ENCODE measurements at regions not wholly inside any gene's neighbourhood (a gene's known extent, or its start where the extent isn't known, plus 50 kb on each side); places are given as distances from the start of the nearest gene placed in this dataset.
"Not testable (repeated sequence)": the region's sequence is repeated elsewhere in the genome, so short reads cannot be mapped to it uniquely, and the experiment has no call there.

DNA sequence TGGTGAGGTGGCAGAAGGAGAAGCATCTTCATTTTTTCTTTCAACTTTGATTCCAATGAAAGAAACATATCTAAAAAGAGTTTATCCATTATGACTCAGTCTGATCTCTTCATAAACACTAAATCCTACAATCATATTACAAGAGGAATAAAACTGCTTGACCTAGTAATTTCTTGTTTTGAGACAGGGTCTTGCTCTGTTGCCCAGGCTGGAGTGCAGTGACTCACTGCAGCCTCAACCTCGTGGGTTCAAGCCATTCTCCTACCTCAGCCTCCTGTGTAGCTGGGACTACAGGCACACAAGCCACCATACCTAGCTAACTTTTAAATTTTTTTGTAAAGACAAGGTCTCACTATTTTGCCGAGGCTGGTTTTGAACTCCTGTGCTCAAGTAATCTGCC, 147.2 kb downstream of the NDUFA12 start:
- DNase-seq, result no peak

DNA sequence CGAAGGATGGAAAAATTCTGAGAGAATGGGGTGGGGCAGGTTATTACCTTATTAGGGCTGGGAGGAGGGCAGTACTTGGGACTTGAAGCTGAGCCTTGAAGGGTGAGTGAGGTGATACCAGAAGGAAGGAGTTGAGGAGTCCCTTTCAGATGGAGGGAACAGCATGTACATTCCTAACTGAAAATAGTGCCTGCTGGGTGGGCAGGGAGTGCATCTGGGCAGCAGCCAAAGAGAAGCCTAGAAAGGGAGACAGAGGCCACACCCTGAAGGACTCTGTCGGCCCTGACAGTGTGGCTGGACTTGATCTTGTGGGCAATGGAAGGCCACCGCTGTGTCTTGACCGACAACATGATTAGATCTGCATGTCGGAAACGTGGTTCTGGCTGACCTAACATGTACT, 147.6 kb downstream of the NDUFA12 start:
- no peak for DNase-seq

DNA sequence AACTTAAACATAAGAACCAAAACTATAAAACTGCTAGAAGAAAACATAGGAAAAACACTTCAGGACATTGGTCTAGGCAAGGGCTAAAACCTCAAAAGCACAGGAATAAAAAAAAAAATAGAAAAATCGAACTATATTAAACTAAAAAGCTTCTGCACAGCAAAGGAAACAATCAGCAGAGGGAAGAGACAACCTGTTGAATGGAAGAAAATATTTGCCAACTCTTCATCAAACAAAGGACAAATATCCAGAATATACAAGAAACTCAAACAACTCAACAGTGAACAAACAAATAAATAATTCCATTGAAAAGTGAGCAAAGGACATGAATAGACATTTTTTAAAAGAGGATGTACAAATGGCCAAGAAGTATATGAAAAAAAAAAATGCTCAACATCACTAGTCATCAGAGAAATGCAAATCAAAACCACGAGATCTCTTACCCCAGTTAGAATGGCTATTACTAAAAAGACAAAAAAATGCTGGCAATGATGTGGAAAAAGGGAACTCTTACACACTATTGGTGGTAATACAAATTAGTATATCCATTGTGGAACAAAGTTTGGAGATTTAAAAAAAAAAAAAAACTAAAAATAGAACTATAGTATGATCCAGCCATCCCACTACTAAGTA, 152.0 kb downstream of the NDUFA12 start:
- DNase-seq, result no peak

DNA sequence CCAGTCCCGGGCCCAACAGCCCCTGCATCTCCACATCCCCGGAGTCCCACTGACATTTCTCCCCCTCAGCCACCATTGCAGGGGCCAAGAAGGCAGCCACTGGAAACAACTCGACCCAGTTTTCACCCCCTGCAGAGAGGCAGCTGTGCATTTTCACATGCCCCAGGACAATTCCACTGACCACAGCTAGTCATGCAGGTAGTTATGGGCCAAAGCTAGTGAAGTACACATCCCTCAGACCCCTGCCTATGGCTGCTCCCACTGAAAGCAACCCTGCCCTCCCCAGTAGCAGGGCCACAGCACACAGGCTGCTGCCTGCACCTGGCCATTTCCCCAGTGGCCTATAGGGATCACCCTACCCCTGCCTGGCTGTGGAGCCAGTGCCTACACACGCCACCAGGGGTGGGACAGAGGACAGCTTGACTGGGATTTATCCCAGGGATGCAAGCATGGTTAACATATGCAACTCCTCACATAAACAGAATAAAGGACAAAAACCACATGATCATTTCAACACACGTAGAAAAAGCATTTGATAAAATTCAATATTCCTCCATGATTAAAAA, 154.0 kb downstream of the NDUFA12 start:
- no peak for DNase-seq

DNA sequence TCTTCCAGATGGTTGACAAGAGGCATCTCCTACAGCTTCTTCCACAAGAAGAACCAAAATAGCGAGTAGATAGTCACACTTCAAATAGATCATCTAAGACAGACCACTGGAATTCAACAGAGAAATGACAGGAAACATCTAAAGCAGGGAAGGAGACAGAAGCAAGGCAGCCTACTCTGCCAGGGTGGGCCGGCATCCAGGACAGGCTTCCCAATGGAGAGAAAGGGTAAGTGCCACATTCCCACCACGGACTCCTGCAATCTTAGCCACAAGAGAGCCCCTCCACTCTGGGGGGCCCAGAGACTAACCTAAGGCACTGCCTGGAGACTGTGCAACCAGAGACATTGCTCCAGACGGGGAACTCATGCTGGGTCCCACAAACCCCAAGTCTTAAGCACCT, 154.5 kb downstream of the NDUFA12 start:
- DNase-seq, result no peak

DNA sequence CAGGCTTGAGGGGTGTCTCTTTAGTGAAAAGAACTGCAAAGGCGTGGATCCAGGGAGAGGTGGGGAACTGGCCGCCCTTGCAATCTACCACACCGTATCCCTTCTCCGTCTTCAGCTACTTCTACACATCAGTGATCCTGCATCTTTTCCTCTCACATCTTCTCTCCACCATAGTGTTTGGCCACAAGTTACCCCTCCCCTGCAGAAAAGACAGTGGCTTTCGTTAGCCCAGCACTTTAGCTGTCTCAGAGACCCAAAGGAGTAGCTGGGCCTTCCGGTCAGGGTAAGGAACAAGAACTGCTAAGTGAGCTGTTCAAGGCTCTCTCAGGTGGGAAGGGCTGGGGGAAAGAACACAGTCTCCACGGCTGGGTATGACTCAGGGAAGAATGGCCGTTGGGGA, 158.4 kb downstream of the NDUFA12 start:
- DNase-seq, result no peak

DNA sequence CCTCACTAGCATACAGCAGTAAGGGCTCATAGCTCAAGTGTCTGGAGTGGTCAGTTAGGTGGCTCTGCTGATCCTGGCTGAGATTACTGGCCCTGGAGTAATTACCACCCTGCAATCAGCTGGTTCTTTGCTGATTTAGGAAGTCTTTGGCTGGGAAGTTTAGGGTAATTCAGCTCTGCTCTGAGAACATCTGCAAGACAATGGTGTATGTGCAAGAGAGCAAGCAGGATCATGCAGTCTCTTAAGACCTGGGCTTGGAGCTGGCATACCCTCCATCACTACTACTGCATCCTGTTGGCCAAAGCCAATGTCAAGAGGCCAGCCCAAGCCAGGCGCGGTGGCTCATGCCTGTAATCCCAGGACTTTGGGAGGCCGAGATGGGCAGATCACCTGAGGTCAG, 159.0 kb downstream of the NDUFA12 start:
- DNase-seq, result no peak

DNA sequence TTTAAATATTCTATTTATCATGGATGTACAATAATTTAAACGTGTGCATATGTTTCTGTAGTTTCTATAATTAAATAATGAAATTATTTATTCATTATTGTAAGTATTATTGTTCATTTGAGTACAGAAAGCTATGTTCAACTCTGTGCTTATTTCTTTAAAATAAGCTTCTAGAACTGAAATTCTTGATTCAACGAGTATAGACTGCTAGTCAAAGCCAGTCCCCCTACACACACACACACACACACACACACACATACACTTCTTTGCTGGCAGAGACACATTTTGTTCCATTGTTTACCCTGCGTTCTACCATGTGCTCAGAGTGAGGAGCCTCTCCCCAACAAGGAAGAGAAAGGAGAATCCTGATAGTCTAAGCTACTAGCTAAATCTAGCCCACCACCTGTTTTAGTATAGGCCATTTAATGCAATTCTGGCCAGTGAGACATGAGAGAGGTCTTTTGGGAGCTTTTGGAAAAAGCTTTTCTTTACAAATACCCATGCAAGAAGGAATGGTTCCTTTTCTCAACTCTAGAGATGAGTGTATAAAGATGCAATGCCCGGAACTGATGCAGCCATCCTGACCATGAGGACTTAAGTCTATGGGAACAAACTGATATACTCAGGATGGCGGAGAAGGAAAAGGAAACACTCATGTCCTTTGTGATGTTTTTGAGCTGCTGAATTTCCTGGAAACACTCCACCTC, 161.4 kb downstream of the NDUFA12 start:
- DNase-seq, result no peak

DNA sequence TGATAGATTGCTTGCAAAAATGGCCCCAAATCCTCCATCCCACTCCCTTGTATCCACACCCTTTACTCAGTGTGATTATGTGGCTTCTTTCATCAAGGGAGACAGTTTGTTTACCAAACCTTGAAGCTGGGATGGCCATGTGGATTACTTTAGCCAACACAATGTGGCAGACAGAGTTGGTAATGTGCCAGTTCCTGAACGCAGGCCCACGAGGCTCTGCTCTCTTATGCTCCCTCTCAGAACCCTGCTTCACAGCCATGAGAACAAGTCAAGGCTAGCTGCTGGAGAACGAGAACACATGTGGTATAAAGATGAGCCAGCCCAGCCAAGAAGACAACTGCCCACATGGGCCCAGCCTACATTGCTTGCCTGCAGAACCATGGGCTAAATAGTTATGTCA, 162.3 kb downstream of the NDUFA12 start:
- no peak for DNase-seq

DNA sequence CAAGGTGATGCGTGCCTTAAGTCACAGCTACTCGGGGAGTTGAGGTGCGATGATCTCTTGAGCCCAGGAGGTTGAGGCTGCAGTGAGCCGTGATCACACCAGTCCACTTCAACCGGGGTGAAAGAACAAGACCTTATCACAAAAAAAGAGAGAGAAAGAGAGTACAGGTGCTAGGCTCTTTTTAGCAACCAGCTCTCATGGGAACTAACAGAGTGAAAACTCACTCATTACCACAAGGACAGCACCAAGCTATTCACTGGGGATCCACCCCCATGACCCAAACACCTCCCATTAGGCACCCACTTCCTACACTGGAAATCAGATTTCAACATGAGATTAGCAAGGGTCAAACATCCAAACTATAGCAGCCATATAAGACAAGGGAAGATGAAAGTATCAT, 164.2 kb downstream of the NDUFA12 start:
- DNase-seq, result no peak

DNA sequence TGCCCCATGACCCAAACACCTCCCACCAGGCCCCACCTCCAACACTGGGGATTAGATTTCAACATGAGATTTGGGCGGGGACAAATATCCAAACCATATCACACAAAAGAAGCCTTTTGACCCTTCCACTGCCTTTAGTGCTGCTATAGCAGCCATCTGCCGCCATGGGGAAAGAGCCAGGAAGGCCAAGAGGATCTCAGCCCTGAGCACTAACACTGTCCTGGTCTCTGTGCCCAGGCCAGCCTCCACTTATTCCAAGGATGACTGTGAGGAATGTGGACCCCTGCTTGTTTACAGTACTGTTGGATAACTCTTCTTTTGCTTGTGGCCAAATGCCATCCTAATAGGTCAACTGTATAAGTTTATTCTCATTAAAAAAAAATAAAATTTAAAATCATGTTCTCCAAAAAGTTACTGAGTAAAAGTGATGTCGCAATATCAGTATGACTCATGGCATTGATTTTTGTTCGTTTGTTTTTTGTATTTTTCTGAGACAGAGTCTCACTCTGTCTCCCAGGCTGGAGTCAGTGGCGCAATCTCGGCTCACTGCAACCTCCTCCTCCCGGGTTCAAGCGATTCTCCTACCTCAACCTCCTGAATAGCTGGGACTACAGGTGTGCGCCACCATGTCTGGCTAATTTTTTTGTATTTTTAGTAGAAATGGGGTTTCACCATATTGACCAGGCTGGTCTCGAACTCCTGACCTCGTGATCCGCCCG, 166.4 kb downstream of the NDUFA12 start:
- not testable (repeated sequence) for DNase-seq

DNA sequence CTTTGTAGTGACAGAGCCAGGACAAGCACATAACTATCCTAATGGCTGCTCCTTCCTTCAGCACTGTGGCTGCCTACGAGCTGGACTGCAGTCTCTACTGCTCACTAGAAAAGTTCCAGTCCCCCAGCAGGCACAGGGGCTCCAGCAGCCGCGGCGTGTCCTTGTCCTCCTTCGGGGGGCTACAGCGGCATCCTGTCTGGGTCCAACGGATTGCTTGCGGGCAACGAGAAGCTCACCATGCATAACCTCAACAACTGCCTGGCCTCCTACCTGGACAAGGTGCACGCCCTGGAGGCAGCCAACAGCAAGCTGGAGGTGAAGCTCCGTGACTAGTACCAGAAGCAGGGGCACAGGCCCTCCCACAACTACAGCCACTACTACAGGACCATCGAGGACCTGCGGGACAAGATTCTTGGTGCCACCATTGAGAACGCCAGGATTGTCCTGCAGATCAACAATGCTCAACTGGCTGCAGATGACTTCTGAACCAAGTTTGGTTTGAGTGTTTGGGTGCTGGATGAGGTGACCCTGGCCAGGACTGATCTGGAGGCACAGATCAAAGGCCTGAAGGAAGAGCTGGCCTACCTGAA, 169.4 kb downstream of the NDUFA12 start:
- DNase-seq, result no peak

DNA sequence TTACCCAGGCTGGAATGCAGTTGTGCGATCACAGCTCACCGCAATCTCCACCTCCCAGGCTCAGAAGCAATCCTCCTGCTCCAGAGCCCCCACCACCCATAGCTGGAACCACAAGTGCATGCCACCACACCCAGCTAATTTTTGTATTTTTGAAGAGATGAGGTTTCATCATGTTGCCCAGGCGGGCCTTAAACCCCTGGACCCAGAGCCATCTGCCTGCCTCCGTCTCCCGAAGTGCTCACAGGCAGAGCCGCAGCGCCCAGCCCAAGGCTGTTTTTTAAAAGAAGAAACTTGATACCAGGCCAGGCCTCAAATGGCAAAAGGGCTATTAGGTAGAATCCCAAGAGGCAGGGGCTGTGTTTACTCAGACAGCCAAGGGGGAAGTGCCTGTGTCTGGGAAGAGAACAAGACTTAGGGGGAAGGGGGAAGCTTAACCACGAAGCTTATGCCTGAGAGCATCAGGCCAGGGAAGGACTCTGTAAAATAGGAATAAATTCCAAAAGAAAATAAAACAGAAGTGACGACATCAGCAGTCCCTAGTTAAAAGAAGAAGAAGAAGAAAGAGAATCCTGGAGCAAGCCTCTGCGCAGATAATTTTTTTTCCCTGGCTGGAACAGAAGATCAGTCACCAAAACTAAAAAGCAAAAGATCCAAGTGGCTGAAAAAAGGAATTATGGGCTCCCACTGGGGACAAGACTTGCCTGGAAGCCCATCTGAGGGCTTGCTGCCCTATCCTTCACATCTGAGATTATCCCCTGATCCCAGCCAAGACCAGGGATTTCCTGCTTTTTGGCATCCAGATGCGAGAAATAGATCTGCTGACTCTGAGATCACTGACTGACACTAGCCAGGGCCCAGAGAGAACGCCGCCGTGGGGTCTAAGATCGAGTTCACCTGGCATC, 170.5 kb downstream of the NDUFA12 start:
- no peak for DNase-seq

DNA sequence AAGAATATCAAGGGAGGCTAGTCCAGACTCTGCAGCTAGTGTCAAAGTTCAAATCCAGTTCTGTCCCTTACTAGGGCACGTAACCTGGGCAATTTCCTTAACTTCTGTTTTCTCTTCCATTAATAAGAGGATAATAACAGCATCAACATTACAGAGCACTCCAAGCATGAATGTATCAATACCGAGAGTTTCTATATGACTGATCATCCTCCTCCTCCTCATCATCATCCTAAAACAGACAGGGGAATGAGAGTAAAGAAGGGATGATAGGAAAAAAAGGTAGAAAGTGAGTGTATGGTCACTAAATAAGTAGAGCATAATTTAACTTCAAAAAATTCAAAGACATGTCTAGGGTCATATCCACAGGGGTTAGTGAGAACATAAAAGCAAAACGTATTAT, 171.4 kb downstream of the NDUFA12 start:
- DNase-seq, result no peak

DNA sequence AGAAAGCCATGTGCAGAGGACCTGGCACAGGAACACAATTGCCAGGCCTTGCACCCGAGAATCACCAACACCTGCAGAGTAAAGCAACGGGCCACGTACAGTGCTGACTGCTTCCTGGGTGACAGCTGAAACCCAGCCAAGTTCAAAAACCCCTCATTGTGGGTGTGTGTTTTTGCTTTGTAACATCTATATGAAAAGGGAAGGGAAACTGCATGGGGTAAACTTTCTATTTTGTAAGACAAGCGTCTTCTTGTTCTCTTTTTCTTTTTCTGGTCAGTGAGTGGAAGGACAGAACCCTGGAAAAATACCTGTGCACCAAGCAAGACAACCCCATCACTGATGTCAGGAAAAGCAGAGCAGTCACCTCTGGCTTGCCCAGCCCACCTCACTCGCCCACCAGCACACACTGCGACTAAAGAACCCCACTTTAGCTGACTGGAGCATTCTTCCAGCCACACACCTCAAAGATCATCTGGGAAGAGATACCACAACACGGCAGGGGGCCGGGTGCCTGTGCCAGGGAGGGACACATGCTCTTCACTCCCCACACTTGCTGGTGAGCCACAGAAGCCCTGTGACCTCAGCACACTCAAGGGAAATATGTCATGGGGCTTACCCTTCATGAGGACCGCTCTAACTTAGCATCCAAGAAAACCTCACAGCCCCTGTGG, 172.3 kb downstream of the NDUFA12 start:
- no peak for DNase-seq

DNA sequence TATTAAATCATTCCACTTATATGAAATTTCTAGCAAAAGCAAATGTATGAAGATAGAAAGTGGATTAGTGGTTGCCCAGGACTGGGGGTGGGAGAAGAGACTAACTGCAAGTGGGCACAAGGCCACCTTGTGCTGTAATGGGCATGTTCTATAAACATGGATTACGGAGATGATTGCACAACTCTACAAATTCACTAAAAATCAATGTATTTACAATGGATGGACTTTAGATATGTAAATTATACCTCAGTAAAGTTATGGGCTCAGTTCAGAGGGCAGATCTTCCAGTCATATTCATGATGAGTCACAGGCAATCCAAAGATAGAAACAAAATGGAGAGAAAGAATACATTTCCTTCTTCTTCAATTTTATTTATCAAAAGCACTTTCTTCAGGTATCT, 173.9 kb downstream of the NDUFA12 start:
- no peak for DNase-seq

DNA sequence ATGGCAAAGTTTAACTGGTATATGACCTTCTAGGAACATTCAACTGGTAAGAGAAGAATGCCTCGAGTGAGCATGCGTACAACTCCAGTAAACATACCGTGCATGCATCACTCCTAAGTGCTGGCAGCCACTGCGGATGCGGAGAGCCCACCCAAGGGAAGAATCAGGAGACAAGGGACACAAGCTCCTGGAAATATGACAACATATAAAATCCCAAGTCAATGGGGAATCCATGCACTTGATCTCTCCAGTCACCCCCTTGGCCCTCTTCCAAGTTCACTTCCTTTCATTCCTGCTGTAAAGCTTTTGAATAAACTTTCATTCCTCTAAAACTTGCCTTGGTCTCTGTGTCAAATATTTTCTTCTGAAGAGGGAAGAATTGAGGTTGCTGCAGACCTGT, 168.7 kb upstream of the TMCC3 start:
- no peak for DNase-seq

DNA sequence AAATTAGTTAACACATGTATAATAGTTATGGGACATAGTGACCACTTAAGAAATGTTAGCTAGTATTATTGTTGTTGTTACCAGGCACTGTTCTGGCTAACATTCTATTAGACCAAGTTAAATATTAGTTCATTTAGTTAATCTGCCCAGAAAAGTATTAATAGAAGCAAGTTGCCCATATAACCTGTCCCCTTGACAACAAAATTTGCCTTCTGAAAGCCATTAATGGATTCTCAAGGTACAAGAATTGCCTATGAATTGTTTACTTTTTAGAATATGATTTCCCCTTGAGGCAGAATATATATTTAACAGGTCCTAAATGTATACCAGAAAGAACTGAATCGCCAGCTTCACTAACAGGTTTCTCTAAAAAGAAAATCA, 167.3 kb upstream of the TMCC3 start:
- DNase-seq, result no peak

DNA sequence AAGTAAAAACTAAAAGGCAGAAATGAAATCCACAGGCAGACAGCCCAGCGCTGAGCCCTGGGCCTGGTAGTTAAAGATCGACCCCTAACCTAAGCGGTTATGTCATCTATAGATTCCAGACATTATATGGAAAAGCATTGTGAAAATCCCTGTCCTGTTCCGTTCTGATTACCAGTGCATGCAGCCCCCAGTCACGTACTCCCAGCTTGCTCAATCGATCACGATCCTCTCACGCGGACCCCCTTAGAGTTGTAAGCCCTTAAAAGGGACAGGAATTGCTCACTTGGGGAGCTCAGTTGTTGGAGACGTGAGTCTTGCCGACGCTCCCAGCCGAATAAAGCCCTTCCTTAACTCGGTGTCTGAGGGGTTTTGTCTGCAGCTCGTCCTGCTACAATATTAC, 166.8 kb upstream of the TMCC3 start:
- DNase-seq, result not testable (repeated sequence)

DNA sequence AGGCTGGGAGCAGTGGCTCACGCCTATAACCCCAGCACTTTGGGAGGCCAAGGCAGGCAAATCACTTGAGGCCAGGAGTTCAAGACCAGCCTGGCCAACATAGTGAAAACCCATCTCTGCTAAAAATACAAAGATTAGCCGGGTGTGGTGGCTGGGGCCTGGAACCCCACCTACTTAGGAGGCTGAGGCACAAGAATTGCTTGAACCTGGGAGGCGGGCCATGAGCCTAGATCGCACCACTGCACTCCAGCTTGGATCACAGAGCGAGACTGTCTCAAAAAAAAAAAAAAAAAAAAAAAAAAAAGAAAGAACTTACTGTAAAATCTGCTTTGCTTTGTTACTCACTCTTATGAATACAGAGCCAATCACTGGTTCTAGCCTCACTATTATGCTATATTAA, 166.4 kb upstream of the TMCC3 start:
- DNase-seq, result not testable (repeated sequence)

DNA sequence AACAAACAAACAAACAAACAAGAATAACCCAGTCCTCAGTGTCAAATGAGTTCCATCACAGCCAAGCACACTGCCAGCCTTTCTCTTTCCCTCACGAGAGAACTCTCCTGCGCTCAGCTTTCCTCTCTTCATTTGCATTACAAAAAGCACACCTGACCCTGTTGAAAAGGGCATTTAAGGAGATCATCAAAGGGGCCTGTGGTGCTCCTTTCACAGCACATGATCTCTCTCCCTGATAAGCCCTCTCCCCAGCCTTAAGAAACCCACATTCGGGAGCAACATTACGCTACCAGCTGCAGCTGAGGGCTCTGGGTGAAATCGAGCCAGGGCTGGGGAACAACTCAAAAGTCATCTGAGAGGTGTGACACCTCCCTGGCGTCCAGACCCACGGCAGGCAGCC, 165.6 kb upstream of the TMCC3 start:
- no peak for DNase-seq

DNA sequence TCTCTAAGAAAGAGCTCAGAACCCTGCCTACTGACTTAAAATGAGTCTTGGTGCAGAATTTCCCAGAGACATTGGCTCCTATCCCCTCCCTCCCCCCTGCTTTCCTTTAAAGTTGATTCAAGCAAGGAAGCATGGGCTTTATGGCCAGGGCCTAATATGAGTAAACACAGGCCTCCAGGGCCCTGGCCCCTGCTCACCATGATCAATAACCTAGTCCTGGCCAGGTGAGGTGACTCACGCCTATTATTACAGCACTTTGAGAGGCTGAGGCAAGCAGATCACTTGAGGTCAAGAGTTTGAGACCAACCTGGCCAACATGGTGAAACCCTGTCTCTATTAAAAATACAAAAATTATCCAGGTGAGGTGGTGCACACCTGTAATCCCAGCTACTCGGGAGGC, 165.1 kb upstream of the TMCC3 start:
- no peak for DNase-seq
